Hepatocyte (in vitro differentiated cells): ENCODE measurements at regions not wholly inside any gene's neighbourhood (a gene's known extent, or its start where the extent isn't known, plus 50 kb on each side); places are given as distances from the start of the nearest gene placed in this dataset.
A peak's percentile ranks its signal among the peaks of the same experiment; 100 is the strongest.
"Not testable (repeated sequence)": the region's sequence is repeated elsewhere in the genome, so short reads cannot be mapped to it uniquely, and the experiment has no call there.

Experiments used
- DNase-seq: peaks from one replicate; pipeline ENCODE4 v3.0.0-alpha.2; 2016; ENCODE audit warnings: low spot score
- H2AFZ ChIP-seq: fragments of 200-600 bp; sonication (generic); 2 replicates; pipeline ENCODE4 v1.6.0; 2016; ENCODE audit warnings: antibody characterized with exemption, mild to moderate bottlenecking
- H3K27ac ChIP-seq: fragments of 200-600 bp; sonication (generic); 2 replicates; pipeline ENCODE4 v1.5.1; 2016; ENCODE audit warnings: mild to moderate bottlenecking
- H3K27me3 ChIP-seq: fragments of 200-600 bp; sonication (generic); 2 replicates; pipeline ENCODE4 v1.6.1; 2016
- H3K36me3 ChIP-seq: fragments of 200-600 bp; sonication (generic); replicated peaks from 2 replicates; pipeline ENCODE4 v1.5.1; 2016; ENCODE audit warnings: low read depth; ENCODE audit not compliant: insufficient read depth
- H3K4me1 ChIP-seq: fragments of 200-600 bp; sonication (generic); 2 replicates; pipeline ENCODE4 v1.5.1; 2016; ENCODE audit warnings: mild to moderate bottlenecking, moderate library complexity; ENCODE audit not compliant: insufficient read depth
- H3K4me2 ChIP-seq: fragments of 200-600 bp; sonication (generic); 2 replicates; pipeline ENCODE4 v1.6.0; 2016
- H3K4me3 ChIP-seq: fragments of 200-600 bp; sonication (generic); 2 replicates; pipeline ENCODE4 v1.5.1; 2016; ENCODE audit warnings: mild to moderate bottlenecking
- H3K79me2 ChIP-seq: fragments of 200-600 bp; sonication (generic); 2 replicates; pipeline ENCODE4 v1.6.0; 2017; ENCODE audit warnings: mild to moderate bottlenecking
- H3K9me2 ChIP-seq: fragments of 200-600 bp; sonication (generic); replicated peaks from 2 replicates; pipeline ENCODE4 v1.6.0; 2017; ENCODE audit warnings: mild to moderate bottlenecking; ENCODE audit not compliant: insufficient read depth
- H3K9me3 ChIP-seq: fragments of 200-600 bp; sonication (generic); 2 replicates; pipeline ENCODE4 v1.5.1; 2016; ENCODE audit warnings: low read depth, mild to moderate bottlenecking
- H4K20me1 ChIP-seq: fragments of 200-600 bp; sonication (generic); 2 replicates; pipeline ENCODE4 v1.6.0; 2016; ENCODE audit warnings: mild to moderate bottlenecking; ENCODE audit not compliant: insufficient read depth, poor library complexity, severe bottlenecking
- EZH2 ChIP-seq: fragments of 200-600 bp; sonication (generic); IDR thresholded peaks from 2 replicates; pipeline ENCODE4 v1.6.1; 2016; ENCODE audit warnings: antibody characterized with exemption, mild to moderate bottlenecking, borderline replicate concordance
- EZH2phosphoT487 ChIP-seq: fragments of 200-600 bp; sonication (generic); IDR thresholded peaks from one replicate; pipeline ENCODE4 v1.6.1; 2018; ENCODE audit warnings: antibody characterized with exemption, mild to moderate bottlenecking, low read depth, moderate library complexity; ENCODE audit not compliant: unreplicated experiment, severe bottlenecking
- WGBS: methylation state at CpG from one replicate; pipeline ENCODE4 v1.1.6; 2016; ENCODE audit warnings: low lambda C conversion rate; ENCODE audit errors: missing lambda C conversion rate; 5-methylcytosine and 5-hydroxymethylcytosine counted together
- TF ChIP-seq, protein P1 (sequence below): fragments of 200-600 bp; sonication (generic); IDR thresholded peaks from 2 replicates; pipeline ENCODE4 v1.5.1; 2016; ENCODE audit warnings: antibody characterized with exemption, mild to moderate bottlenecking; ENCODE audit not compliant: poor library complexity

DNA sequence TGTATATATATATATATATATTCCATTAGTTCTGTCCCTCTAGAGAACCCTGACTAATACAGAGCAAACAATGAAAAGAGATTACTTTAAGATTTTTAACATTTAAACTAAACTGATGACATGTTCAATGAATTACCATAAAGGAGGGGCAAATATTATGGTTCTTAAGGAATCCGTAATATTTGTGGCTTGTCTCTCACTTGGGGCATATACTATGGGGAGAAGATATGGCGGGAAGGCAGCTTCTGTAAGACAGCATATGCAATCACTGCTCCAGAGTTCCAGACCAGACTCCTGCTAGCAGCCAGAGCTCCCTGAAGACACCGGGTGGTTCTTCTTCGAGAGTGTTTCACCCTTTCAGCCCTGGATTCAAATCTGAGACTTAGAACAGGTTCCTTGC lies 321.1 kb upstream of the NT5E start:
- H3K9me2 ChIP-seq = no peaks in the 10 kb centered on the region
- TF ChIP-seq, protein P1, sequence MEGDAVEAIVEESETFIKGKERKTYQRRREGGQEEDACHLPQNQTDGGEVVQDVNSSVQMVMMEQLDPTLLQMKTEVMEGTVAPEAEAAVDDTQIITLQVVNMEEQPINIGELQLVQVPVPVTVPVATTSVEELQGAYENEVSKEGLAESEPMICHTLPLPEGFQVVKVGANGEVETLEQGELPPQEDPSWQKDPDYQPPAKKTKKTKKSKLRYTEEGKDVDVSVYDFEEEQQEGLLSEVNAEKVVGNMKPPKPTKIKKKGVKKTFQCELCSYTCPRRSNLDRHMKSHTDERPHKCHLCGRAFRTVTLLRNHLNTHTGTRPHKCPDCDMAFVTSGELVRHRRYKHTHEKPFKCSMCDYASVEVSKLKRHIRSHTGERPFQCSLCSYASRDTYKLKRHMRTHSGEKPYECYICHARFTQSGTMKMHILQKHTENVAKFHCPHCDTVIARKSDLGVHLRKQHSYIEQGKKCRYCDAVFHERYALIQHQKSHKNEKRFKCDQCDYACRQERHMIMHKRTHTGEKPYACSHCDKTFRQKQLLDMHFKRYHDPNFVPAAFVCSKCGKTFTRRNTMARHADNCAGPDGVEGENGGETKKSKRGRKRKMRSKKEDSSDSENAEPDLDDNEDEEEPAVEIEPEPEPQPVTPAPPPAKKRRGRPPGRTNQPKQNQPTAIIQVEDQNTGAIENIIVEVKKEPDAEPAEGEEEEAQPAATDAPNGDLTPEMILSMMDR = no peak
- no peak for TF ChIP-seq EZH2
- TF ChIP-seq EZH2phosphoT487 = no peak
- H2AFZ ChIP-seq = no peak overlapping the region
- no peak overlapping the region for H3K4me3 ChIP-seq
- H3K36me3 ChIP-seq = no peaks in the 10 kb centered on the region
- no peaks in the 10 kb centered on the region for H3K79me2 ChIP-seq
- no peaks in the 10 kb centered on the region for H3K4me1 ChIP-seq
- DNase-seq = no peak
- no peak overlapping the region for H3K4me2 ChIP-seq
- WGBS = 66% methylated on average over 4 of the region's 4 CpGs
- no peaks in the 10 kb centered on the region for H3K27me3 ChIP-seq
- H4K20me1 ChIP-seq = no peaks in the 10 kb centered on the region
- no peak overlapping the region for H3K27ac ChIP-seq
- no peaks in the 10 kb centered on the region for H3K9me3 ChIP-seq

DNA sequence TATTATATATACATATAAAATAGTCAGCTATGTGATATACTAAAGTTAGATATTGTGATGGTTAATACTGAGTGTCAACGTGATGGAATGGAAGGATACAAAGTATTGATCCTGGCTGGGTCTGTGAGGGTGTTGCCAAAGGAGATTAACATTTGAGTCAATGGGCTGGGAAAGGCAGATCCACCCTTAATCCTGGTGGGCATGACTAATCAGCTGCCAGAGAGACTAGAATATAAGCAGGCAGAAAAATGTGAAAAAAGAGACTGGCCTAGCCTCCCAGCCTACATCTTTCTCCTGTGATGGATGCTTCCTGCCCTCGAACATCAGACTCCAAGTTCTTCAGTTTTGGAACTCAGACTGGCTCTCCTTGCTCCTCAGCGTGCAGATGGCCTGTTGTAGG lies 321.6 kb upstream of the NT5E start:
- not testable (repeated sequence) for H3K79me2 ChIP-seq, H3K36me3 ChIP-seq, DNase-seq, H3K4me3 ChIP-seq, H3K27me3 ChIP-seq, H2AFZ ChIP-seq, H3K9me2 ChIP-seq, H3K4me1 ChIP-seq, H3K27ac ChIP-seq, H4K20me1 ChIP-seq, H3K9me3 ChIP-seq, H3K4me2 ChIP-seq
- WGBS = 79% methylated on average over 3 of the region's 3 CpGs

DNA sequence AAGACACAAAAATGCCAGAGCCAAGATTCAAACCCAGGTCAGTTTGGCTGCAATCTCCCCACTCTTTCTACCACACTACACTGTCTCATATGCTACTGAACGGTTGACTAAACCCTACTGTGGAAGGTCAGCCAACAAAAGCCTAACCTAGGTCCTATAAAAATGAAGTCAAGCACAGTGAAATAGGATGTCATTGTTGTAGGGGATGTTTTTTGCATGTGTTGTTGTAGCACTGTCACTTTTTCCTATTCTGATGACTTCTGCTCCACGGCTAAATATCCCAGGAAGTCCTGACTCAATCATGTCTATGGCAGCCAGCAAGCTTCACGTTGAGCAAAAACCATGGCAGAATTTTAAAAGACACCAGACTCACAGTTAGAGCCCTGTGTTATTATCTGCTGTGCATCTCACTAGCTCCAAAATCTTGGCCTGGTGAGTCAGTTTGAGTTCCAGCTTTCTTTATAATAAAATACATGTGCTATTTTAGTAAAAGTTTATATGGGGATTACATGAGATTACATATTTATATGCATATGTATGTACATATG lies 322.1 kb upstream of the NT5E start:
- Histone ChIP-seq H3K4me2 (no peak overlapping the region), H3K27ac (no peak overlapping the region), H2AFZ (no peak overlapping the region), H3K9me2 (no peaks in the 10 kb centered on the region), H4K20me1 (no peaks in the 10 kb centered on the region), H3K4me1 (no peaks in the 10 kb centered on the region), H3K36me3 (no peaks in the 10 kb centered on the region), H3K4me3 (no peak overlapping the region), H3K79me2 (no peaks in the 10 kb centered on the region), H3K9me3 (no peaks in the 10 kb centered on the region), H3K27me3 (peaks cover 4% of the 10 kb centered on the region)
- no peak for DNase-seq
- TF ChIP-seq, protein P1 = no peak
- TF ChIP-seq EZH2 = no peak
- no peak for TF ChIP-seq EZH2phosphoT487
- 76% methylated on average over 3 of the region's 3 CpGs for WGBS

DNA sequence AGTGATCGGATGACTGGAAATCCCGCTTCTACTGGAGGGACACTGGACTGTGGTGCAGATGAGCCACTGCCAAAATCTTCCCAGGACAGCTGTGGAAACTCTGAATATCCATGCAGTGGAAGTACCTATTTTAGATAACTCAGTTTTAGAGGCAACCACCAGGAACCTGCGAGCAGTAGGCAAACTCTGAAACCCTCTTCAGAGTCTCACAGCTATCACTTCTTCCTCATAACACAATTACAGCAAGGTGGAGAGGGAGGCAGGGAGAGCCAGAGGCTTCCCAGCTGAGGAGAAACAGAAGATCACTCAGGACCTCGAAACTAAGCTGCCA lies 322.8 kb upstream of the NT5E start:
- Histone ChIP-seq H3K27me3 (peaks cover 5% of the 10 kb centered on the region), H3K4me3 (no peak overlapping the region), H3K36me3 (no peaks in the 10 kb centered on the region), H3K27ac (no peak overlapping the region), H3K4me2 (peak overlapping the region; percentile 43), H3K4me1 (no peaks in the 10 kb centered on the region), H3K9me2 (no peaks in the 10 kb centered on the region), H2AFZ (no peak overlapping the region), H3K79me2 (no peaks in the 10 kb centered on the region), H4K20me1 (no peaks in the 10 kb centered on the region), H3K9me3 (no peaks in the 10 kb centered on the region)
- WGBS = 64% methylated on average over 4 of the region's 4 CpGs
- no peak for DNase-seq
- TF ChIP-seq, protein P1 = no peak
- TF ChIP-seq EZH2phosphoT487 (no peak), EZH2 (no peak)
